A549 (cell line): ENCODE measurements at regions not wholly inside any gene's neighbourhood (a gene's known extent, or its start where the extent isn't known, plus 50 kb on each side); places are given as distances from the start of the nearest gene placed in this dataset.

Experiments used
- ATAC-seq, 2 experiments: fragments of 200-7000 bp in 1 of 2; fragments of >200 bp in 1 of 2; cut with Nextera tagmentation in 1 of 2; cut with Tn5 transposase in 1 of 2; 3 replicates each; pipeline versions ENCODE4 v1.8.0 to v1.9.1; 2018 to 2020; ENCODE audit warnings: mild to moderate bottlenecking in 1 of 2, moderate library complexity in 1 of 2
- CTCF ChIA-PET: fragments of 300-600 bp; sonication (Branson Sonifier 250); formaldehyde crosslinking; extraction: SDS; loops from one replicate; lab custom pipeline; 2021; ENCODE audit warnings: antibody characterized with exemption, inconsistent platforms; lab: Yijun Ruan, JAX
- POLR2A ChIA-PET: fragments of 350-600 bp; formaldehyde crosslinking; extraction: SDS; loops from one replicate; lab custom pipeline; 2021; ENCODE audit warnings: antibody characterized with exemption, inconsistent platforms; lab: Yijun Ruan, JAX
- DNase-seq, 2 experiments: peaks; one replicate each; pipeline versions ENCODE4 v3.0.0 to v3.0.0-alpha.2; 2011 to 2016; ENCODE audit warnings: low read depth in 1 of 2, low spot score in 1 of 2
- FAIRE-seq: peaks from 2 replicates; lab custom pipeline; 2011; peaks lifted over from hg19 to GRCh38; lab: Jason Lieb, UNC
- H3K27ac ChIP-seq, 2 experiments: fragments of >200 bp; sonication (Bioruptor Twin); formaldehyde crosslinking; 3 replicates each; pipeline ENCODE4 v1.5.1; 2016 to 2017
- H3K4me1 ChIP-seq: fragments of >200 bp; sonication (Bioruptor Twin); formaldehyde crosslinking; 3 replicates; pipeline ENCODE4 v1.6.1; 2016
- H3K4me2 ChIP-seq: fragments of >200 bp; sonication (Bioruptor Twin); formaldehyde crosslinking; 3 replicates; pipeline ENCODE4 v1.6.1; 2016
- H3K4me3 ChIP-seq: fragments of >200 bp; sonication (Bioruptor Twin); formaldehyde crosslinking; 3 replicates; pipeline ENCODE4 v1.5.1; 2016
- H3K9me3 ChIP-seq: fragments of >200 bp; sonication (Bioruptor Twin); formaldehyde crosslinking; 3 replicates; pipeline ENCODE4 v1.6.1; 2016
- BCL3 ChIP-seq: fragments of >200 bp; sonication (Bioruptor Twin); formaldehyde crosslinking; IDR thresholded peaks from 3 replicates; pipeline ENCODE4 v1.6.1; 2016
- BHLHE40 ChIP-seq: IDR thresholded peaks from 2 replicates; pipeline ENCODE4 v1.6.1; 2012; ENCODE audit warnings: low read depth, low read length, inconsistent platforms
- CHD2 ChIP-seq: fragments of 150-350 bp; IDR thresholded peaks from 2 replicates; pipeline ENCODE4 v1.6.1; 2014; ENCODE audit warnings: low read length; ENCODE audit not compliant: partially characterized antibody
- CTCF ChIP-seq: fragments of >200 bp; sonication (Bioruptor Twin); formaldehyde crosslinking; IDR thresholded peaks from 3 replicates; pipeline ENCODE4 v1.5.1; 2016
- FOSL2 ChIP-seq, 2 experiments: fragments of 450-650 bp in 1 of 2; fragments of >200 bp in 1 of 2; sonication (Bioruptor Twin) in 1 of 2; formaldehyde crosslinking; IDR thresholded peaks; 2 replicates each; pipeline versions ENCODE4 v1.5.0 to v1.6.1; 2016 to 2020; ENCODE audit warnings: mild to moderate bottlenecking in 1 of 2, moderate library complexity in 1 of 2
- FOXS1 ChIP-seq: fragments of 250-450 bp; sonication (Bioruptor Pico); IDR thresholded peaks from 2 replicates; pipeline ENCODE4 v1.5.0; 2020; ENCODE audit warnings: mild to moderate bottlenecking, moderate library complexity
- HMGXB4 ChIP-seq: fragments of 250-450 bp; sonication (Bioruptor Pico); IDR thresholded peaks from 2 replicates; pipeline ENCODE4 v1.5.0; 2021; ENCODE audit warnings: mild to moderate bottlenecking, moderate library complexity, borderline replicate concordance
- JUNB ChIP-seq: fragments of >200 bp; sonication (Bioruptor Twin); formaldehyde crosslinking; IDR thresholded peaks from 2 replicates; pipeline ENCODE4 v1.6.1; 2016
- MAFK ChIP-seq: fragments of 450-650 bp; IDR thresholded peaks from 2 replicates; pipeline ENCODE4 v1.6.1; 2014; ENCODE audit not compliant: partially characterized antibody
- RAD21 ChIP-seq, 2 experiments: fragments of >200 bp in 1 of 2; sonication (Bioruptor Twin) in 1 of 2; formaldehyde crosslinking in 1 of 2; IDR thresholded peaks in 1 of 2; conservative IDR thresholded peaks in 1 of 2; 2 replicates in 1 of 2; 3 replicates in 1 of 2; pipeline ENCODE4 v1.6.1; 2012 to 2018; ENCODE audit warnings: inconsistent platforms in 1 of 2
- SMC3 ChIP-seq: fragments of >200 bp; sonication (Bioruptor Twin); formaldehyde crosslinking; IDR thresholded peaks from 3 replicates; pipeline ENCODE4 v1.6.1; 2018; ENCODE audit warnings: inconsistent platforms
- TFCP2L1 ChIP-seq: fragments of 250-450 bp; sonication (Bioruptor Pico); IDR thresholded peaks from 2 replicates; pipeline ENCODE4 v1.5.0; 2021; ENCODE audit warnings: mild to moderate bottlenecking
- WGBS: methylation state at CpG from one replicate; pipeline ENCODE4 v1.1.6; 2017; ENCODE audit errors: missing lambda C conversion rate; 5-methylcytosine and 5-hydroxymethylcytosine counted together
- TF ChIP-seq, protein P1 (sequence below): IDR thresholded peaks from 2 replicates; pipeline ENCODE4 v1.6.1; 2012

DNA sequence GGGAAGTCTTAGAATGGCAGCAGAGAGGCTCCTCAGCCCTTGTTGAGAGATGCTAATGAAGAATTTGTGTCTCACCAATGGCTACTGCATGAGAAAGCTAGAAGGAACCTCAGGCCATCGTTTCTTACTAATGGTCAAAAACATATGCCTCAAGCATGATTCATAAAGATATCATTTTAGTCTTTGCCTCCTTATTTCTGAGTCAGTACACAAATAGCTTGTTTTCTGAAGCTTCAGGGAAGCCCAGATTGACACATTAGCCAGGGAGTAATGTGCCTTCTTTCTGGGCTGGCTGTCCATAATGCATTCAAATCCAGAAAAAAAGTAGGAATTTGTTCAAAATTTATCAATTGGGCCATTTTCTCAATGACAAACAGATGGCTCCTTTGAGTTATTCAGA, 169.4 kb upstream of the ZBED5 start:
- CTCF ChIA-PET = interaction anchor here (0.6 to 7.9 kb wide), 47 partner anchors 8 to 1258 kb away, joined by 3 to 116 read pairs (median 5); partner anchors contain the start of gene GALNT18
- FAIRE-seq (peak; percentile 86), ATAC-seq (peak; percentile 65 to 76; a peak in 4 of 6 replicates), DNase-seq (peak in 1 of 2 experiments; percentile 36)
- POLR2A ChIA-PET = interaction anchor here (1.3 to 1.8 kb wide), 4 partner anchors 93 to 761 kb away, joined by 5 to 9 read pairs (median 6); partner anchors contain the start of genes EIF4G2 and GALNT18
- Histone ChIP-seq H3K27ac (no peak overlapping the region), H3K4me1 (peaks cover 13% of the 10 kb centered on the region; the same call in 2 of the 3 replicates), H3K9me3 (no peaks in the 10 kb centered on the region), H3K4me3 (no peak overlapping the region), H3K4me2 (0 out of 3 replicates have a peak overlapping the region, but pooled peaks have one; percentile 15)
- WGBS = 0% methylated on average over 1 of the region's 1 CpG
- no peak for TF ChIP-seq MAFK
- peak; percentile 21; the same call in 1 of the 2 replicates for TF ChIP-seq FOSL2 (IDR thresholded peaks at IDR 0.05)
- peak; percentile 62 for TF ChIP-seq FOSL2 (CRISPR knock-in tag; IDR thresholded peaks at IDR 0.05)
- no peak for TF ChIP-seq TFCP2L1 (CRISPR knock-in tag)
- no peak for TF ChIP-seq CHD2
- no peak for TF ChIP-seq HMGXB4 (CRISPR knock-in tag)
- TF ChIP-seq JUNB = no peak
- no peak for TF ChIP-seq BCL3
- no peak for TF ChIP-seq SMC3

GRCh38 chr11:11025087-11025486, 167.2 kb upstream of the ZBED5 start:
- CTCF ChIA-PET = interaction anchor here (1.7 to 7.9 kb wide), 6 partner anchors 11 to 774 kb away, joined by 6 to 116 read pairs (median 28); no protein-coding TSS in a partner anchor
- Histone ChIP-seq H3K4me2 (no peak overlapping the region), H3K4me1 (peaks cover 17% of the 10 kb centered on the region), H3K27ac (no peak overlapping the region), H3K9me3 (no peaks in the 10 kb centered on the region)
- WGBS = 35% methylated on average over 2 of the region's 2 CpGs
- FAIRE-seq (no peak), ATAC-seq (no peak)
- TF ChIP-seq, protein P1, sequence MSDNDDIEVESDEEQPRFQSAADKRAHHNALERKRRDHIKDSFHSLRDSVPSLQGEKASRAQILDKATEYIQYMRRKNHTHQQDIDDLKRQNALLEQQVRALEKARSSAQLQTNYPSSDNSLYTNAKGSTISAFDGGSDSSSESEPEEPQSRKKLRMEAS = peak; percentile 12; the same call in 1 of the 2 replicates
- no peak for TF ChIP-seq BHLHE40
- TF ChIP-seq, all 56 proteins: peak for 1
- no peak overlapping the region for H3K4me3 ChIP-seq
- peak in 1 of 2 experiments; percentile 26 for DNase-seq
- POLR2A ChIA-PET = interaction anchor here (1.3 kb wide), 1 partner anchor 216 kb away, joined by 3 read pairs; no protein-coding TSS in a partner anchor

DNA sequence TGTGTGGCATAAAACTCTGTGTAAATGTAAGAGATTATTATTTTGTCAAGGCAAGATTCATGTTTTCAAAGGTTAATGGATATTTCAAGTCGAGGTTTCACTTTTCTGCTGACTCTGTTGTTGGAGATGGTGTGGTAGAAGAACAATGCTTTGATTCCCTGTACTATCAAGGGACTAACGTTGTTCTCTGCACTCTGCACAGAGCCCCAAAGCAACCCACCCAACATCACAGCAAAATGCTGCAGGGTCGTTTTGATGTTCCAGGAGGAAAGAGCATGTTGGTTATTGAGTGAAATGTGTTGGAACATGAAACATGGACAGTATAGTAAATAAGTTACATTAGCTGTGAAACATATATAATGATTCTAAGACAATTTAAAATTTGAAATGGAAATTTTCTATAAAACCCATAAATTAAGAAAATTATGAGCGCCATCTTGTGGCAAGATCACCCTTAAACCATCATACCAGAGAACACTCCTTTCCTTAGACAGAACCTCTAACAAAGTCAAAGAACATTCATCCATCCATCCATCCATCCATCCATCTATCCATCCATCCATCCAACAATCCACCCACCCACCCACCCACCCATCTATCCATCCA, 164.4 kb upstream of the ZBED5 start:
- ATAC-seq (peak; percentile 48 to 77; a peak in 3 of 6 replicates), FAIRE-seq (peak; percentile 39), DNase-seq (peak; percentile 16 to 55)
- Histone ChIP-seq H3K4me3 (no peak overlapping the region), H3K4me1 (peaks cover 9% of the 10 kb centered on the region), H3K4me2 (no peak overlapping the region), H3K9me3 (no peaks in the 10 kb centered on the region), H3K27ac (peak overlapping the region; percentile 18 to 20; a peak in 2 of 6 replicates)
- no peak for TF ChIP-seq FOXS1
- TF ChIP-seq RAD21 (conservative IDR thresholded peaks at IDR 0.05 in 1 of 2, IDR thresholded peaks at IDR 0.05 in 1 of 2) = peak; percentile 78 to 86
- peak; percentile 94 for TF ChIP-seq SMC3
- TF ChIP-seq CTCF = peak; percentile 76
- WGBS = 3% methylated on average over 4 of the region's 4 CpGs
- ChIA-PET CTCF (interaction anchor here (0.9 to 7.9 kb wide), 25 partner anchors 11 to 766 kb away, joined by 3 to 116 read pairs (median 7); no protein-coding TSS in a partner anchor), POLR2A (interaction anchor here (0.6 to 2.1 kb wide), 3 partner anchors 88 to 213 kb away, joined by 4 to 10 read pairs (median 9); partner anchors contain the start of gene EIF4G2)
